Pulmonary artery endothelial cell (primary cell): ENCODE measurements at regions not wholly inside any gene's neighbourhood (a gene's known extent, or its start where the extent isn't known, plus 50 kb on each side); places are given as distances from the start of the nearest gene placed in this dataset.

Source experiments
- DNase-seq: peaks from one replicate; pipeline ENCODE4 v3.0.0-alpha.2; 2011; ENCODE audit warnings: low read depth, low spot score

- no peak for DNase-seq
Measured at GRCh38 chr15:95279277-95280019, 1048.1 kb downstream of the MCTP2 start.

- no peak for DNase-seq
Measured at GRCh38 chr15:95280711-95281110, 1049.3 kb downstream of the MCTP2 start.

GRCh38 chr15:95281470-95281869, 1049.0 kb upstream of the NR2F2 start:
- no peak for DNase-seq

GRCh38 chr15:95284492-95284891, 1046.0 kb upstream of the NR2F2 start:
- DNase-seq: no peak

- no peak for DNase-seq
Measured at GRCh38 chr15:95284933-95285421, 1045.5 kb upstream of the NR2F2 start.

- DNase-seq: no peak
Measured at GRCh38 chr15:95286352-95286880, 1044.1 kb upstream of the NR2F2 start.

GRCh38 chr15:95287720-95288103, 1042.8 kb upstream of the NR2F2 start:
- DNase-seq: no peak

GRCh38 chr15:95288626-95289025, 1041.9 kb upstream of the NR2F2 start:
- DNase-seq: no peak

- DNase-seq: no peak
Measured at GRCh38 chr15:95290176-95290974, 1040.1 kb upstream of the NR2F2 start.

- no peak for DNase-seq
Measured at GRCh38 chr15:95291898-95292472, 1038.5 kb upstream of the NR2F2 start.

- no peak for DNase-seq
Measured at GRCh38 chr15:95292785-95293450, 1037.6 kb upstream of the NR2F2 start.

GRCh38 chr15:95293456-95294031, 1037.0 kb upstream of the NR2F2 start:
- DNase-seq: no peak

- DNase-seq: no peak
Measured at GRCh38 chr15:95295363-95295762, 1035.1 kb upstream of the NR2F2 start.

GRCh38 chr15:95295896-95296625, 1034.4 kb upstream of the NR2F2 start:
- DNase-seq: no peak

GRCh38 chr15:95296643-95297042, 1033.9 kb upstream of the NR2F2 start:
- DNase-seq: no peak

- DNase-seq: no peak
Measured at GRCh38 chr15:95298729-95299128, 1031.8 kb upstream of the NR2F2 start.

GRCh38 chr15:95300958-95301357, 1029.5 kb upstream of the NR2F2 start:
- DNase-seq: peak; percentile 98

GRCh38 chr15:95302206-95302605, 1028.3 kb upstream of the NR2F2 start:
- DNase-seq: peak; percentile 93

GRCh38 chr15:95302809-95303208, 1027.7 kb upstream of the NR2F2 start:
- DNase-seq: peak; percentile 90

GRCh38 chr15:95303713-95304112, 1026.8 kb upstream of the NR2F2 start:
- DNase-seq: no peak
